GM18526 (cell line): ENCODE measurements at regions not wholly inside any gene's neighbourhood (a gene's known extent, or its start where the extent isn't known, plus 50 kb on each side); places are given as distances from the start of the nearest gene placed in this dataset.
A peak's percentile ranks its signal among the peaks of the same experiment; 100 is the strongest.

Experiments
- POLR2A ChIP-seq: IDR thresholded peaks from 3 replicates; pipeline ENCODE4 v1.6.1; 2011; ENCODE audit not compliant: insufficient read length; ENCODE audit errors: extremely low read depth

DNA sequence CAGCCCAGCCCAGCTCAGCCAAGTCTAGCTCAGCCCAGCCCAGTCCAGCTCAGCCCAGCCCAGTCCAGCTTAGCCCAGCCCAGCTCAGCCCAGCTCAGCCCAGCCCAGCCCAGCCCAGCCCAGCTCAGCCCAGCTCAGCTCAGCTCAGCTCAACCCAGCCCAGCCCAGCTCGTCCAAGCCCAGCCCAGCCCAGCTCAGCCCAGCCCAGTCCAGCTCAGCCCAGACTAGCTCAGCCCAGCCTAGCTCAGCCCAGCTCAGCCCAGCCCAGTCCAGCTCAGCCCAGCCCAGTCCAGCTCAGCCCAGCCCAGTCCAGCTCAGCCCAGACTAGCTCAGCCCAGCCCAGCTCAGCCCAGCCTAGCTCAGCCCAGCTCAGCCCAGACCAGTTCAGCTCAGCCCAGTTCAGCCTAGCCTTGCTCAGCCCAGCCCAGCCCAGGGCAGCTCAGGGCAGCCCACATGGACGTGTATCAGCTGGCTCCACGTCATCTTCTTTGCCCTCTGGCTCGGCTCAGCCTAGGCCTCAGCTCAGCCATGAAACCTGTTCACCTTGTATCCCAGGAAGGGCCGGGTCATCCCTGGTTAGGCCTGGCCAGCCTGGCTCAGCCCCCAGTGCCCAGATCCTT lies 185.6 kb downstream of the TMEM121 start:
- no peak for TF ChIP-seq POLR2A

DNA sequence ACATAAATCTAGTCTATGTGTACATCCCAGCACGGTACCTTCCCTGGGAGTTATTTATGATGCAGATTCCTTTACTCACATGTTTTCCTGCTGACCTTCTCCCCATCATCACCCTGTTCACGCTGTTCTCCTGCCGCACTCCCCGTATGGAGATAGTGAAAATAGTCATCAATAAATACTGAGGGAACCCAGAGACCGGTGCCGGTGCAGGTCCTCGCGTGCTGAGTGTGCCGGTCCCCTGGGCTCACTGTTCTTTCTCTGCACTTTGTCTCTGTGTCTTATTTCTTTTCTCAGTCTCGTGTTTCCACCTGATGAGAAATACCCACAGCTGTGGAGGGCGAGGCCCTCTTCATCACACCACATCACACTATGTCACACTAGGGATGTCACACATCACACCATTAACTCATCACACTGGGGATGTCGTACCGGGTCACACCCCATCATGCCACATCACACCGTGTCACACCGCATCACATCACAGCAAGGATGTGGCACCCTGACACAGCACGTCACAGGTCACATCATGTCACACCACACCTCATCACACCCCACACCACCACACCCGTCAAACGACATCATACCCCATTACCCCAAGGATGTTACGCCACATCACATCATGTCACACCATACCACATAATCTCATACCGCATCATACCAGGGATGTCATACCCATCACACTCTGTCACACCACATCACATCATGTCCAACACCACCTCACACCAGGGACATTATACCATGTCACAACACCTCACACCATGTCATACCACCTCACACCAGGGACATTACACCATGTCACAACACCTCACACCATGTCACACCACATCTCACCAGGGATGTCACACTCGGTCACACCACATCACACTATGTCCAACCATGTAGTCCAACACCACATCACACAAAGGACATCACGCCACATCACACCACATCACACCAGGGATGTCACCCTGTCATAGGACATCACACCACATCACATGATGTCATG lies 207.0 kb downstream of the TMEM121 start:
- no peak for TF ChIP-seq POLR2A

DNA sequence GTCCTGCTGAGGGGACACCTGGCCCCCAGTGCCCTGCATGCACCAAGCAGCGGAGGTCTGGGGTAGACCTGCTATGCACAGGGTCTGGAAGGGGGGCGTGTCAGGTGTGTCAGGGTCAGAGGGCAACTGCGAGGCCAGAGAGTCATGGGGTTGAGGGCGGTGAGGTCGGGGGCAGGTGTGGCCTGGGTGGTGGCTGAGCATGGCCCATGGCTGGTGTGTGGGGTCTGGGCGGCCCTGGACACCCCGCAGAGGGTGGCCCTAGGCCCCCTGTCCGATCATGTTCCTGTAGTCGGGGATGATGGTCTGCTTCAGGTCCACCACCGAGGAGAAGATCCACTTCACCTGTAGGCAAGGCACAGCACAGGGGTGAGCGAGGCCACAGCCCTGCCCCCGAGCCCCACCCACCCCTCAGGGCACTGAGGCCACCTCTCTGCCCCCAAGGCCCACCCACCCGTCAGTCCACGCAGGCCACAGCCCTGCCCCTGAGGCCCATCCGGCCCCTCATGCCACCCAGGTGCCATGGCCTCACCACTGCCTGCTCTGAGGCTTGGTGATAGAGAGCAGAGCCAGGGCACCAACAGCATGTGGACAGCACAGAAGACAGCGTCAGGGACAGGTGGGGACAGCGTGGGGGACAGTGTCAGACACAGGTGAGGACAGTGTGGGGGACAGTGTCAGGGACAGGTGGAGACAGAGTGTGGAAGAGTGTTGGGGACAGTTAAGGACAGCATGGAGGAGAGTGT lies 211.3 kb downstream of the TMEM121 start:
- TF ChIP-seq POLR2A: peak; percentile 19

DNA sequence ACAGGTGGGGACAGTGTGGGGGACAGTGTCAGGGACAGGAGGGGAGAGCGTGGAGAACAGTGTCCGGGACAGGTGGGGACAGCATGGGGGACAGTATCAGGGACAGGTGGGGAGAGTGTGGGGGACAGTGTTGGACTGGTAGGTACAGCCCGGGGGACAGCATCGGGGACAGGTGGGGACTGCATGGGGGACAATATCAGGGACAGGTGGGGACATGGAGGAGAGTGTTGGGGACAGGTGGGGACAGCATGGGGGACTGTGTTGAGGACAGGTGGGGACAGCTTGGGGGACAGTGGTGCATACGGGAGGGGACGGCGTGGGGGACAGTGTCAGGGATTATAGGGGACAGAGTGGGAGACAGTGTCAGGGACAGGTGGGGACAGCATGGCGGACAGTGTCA lies 212.3 kb downstream of the TMEM121 start:
- TF ChIP-seq POLR2A: peak; percentile 11

DNA sequence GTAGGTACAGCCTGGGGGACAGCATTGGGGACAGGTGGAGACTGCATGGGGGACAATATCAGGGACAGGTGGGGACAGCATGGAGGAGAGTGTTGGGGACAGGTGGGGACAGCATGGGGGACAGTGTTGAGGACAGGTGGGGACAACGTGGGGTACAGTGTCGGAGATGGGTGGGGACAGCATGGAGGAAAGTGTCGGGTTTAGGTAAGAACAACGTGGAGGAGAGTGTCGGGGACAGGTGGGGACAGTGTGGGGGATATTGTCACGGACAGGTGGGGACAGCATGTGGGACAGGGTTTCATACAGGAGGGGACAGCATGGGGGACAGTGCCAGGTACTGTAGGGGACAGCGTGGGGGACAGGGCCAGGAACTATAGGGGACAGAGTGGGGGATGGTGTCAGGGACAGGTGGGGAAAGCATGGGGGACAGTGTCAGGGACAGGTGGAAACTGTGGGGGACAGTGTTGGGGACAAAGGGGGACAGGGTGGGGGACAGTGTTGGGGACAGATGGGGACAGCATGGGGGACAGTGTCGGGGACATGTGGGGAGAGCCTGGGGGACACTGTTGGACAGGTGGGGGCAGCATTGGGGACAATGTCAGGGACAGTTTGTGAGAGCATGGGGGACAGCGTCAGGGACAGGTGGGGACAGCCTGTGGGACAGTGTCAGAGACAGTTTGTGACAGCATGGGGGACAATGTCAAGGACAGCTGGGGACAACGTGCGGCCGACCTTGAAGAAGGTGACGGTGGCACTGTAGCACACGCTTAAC lies 213.1 kb downstream of the TMEM121 start:
- no peak for TF ChIP-seq POLR2A

DNA sequence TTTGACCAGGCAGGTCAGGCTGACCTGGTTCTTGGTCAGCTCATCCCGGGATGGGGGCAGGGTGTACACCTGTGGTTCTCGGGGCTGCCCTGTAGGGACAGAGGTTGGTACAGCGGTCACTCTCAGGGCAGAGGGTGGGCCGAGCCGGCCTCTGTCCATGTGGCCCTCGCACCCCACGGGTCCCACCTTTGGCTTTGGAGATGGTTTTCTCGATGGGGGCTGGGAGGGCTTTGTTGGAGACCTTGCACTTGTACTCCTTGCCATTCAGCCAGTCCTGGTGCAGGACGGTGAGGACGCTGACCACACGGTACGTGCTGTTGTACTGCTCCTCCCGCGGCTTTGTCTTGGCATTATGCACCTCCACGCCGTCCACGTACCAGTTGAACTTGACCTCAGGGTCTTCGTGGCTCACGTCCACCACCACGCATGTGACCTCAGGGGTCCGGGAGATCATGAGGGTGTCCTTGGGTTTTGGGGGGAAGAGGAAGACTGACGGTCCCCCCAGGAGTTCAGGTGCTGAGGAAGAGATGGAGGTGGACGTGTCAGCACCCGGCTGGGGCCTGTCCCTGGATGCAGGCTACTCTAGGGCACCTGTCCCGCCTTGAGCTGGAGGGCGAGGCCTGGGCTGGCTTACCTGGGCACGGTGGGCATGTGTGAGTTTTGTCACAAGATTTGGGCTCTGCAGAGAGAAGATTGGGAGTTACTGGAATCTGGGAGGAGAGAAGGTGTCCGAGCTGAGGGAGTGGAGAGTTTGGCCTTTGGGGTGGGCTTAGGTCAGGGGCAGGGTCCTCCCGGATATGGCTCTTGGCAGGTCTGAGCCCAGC lies 215.5 kb downstream of the TMEM121 start:
- TF ChIP-seq POLR2A: peak; percentile 60

DNA sequence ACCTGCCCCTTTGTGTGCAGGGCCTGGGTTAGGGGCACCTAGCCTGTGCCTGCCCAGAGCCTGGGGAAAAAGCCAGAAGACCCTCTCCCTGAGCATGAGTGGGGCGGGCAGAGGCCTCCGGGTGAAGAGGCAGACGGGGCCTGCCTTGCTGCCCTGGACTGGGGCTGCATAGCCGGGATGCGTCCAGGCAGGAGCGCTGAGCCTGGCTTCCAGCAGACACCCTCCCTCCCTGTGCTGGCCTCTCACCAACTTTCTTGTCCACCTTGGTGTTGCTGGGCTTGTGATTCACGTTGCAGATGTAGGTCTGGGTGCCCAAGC lies 216.1 kb downstream of the TMEM121 start:
- peak; percentile 21 for TF ChIP-seq POLR2A

DNA sequence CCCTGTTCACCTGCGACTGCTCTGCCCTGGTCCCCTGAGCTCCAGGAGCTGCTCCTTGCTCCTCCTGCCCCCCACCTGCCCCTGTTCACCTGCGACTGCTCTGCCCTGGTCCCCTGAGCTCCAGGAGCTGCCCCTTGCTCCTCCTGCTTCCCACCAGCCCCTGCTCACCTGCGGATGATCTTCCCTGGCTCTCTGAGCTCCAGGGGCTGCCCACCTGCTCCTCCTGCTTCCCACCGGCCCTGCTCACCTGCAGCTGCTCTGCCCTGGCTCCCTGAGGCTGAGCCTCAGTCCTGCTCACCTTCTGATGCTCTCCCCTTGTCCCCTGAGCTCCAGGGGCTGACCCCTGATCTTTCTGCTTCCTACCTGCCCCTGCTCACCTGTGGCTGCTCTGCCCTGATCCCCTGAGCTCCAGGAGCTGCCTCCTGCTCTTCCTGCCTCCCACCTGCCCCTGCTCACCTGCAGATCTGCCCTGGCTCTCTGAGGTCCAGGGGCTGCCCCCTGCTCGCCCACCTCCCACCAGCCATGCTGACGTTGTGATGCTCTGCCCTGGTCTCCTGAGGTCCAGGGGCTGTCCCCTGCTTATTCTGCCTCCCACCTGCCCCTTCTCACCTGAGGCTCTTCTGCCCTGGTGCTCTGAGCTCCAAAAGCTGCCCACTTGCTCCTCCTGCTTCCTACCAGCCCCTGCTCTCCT lies 219.2 kb downstream of the TMEM121 start:
- no peak for TF ChIP-seq POLR2A

DNA sequence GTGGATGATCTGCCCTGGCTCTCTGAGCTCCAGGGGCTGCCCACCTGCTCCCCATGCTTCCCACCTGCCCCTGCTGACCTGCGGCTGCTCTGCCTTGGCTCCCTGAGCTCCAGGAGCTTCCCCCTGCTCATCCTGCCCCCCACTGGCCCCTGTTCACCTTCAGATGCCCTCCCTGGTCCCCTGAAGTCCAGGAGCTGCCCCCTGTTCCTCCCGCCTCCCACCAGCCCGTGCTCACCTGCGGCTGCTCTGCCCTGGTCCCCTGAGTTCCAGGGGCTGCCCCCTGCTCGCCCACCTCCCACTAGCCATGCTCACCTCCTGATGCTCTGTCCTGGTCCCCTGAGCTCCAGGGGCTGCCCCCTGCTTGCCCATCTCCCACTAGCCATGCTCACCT lies 219.7 kb downstream of the TMEM121 start:
- no peak for TF ChIP-seq POLR2A

DNA sequence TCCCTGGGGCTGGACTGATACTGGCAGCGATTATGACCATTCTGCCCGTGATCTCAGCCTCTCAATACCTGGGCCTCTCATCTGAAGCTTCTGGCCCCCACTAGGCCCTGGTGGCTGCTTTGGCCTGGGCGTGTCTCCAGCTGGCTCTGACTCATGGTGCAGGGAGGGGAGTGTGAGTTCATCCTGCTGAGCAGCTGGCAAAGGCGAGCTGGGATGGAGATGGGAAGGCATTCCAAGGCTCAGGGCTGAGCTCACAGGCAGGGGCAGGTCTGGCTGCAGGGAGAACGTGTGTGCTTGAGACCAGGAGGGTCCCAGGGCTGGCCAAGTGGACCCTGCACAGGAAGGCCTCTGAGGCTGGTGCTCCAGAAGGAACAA lies 221.8 kb downstream of the TMEM121 start:
- TF ChIP-seq POLR2A: no peak

DNA sequence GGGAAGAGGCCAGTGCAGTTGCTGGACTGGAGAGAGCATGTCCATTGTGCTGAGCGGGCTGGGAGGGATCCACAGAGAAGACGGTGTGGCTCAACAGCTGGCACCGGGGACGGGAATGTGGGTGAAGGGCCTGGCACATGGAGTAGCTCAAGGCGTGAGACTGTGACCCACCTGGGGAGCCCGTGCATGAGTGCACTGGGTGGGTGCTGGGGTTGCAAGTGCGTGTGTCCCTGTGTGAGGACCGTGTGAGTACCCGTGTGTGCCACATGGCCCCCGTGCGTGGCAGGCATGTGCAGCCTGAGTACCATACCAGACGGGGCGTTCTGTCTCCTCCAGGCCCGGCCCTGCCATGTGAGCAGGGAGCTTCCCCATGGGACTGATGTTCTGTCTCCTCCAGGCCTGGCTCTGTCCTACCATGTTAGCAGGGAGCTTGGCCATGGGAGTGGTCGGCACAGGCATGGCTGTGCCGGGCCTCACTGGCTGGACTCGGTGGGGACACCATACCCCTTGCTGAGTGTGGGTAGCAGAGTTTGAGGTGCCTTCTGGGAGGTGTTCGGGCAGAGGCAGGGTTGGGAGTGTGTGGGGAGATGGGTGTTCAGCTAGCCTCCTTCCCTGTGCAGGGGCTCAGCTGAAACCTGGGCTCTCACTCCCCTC lies 234.4 kb downstream of the TMEM121 start:
- TF ChIP-seq POLR2A: no peak

DNA sequence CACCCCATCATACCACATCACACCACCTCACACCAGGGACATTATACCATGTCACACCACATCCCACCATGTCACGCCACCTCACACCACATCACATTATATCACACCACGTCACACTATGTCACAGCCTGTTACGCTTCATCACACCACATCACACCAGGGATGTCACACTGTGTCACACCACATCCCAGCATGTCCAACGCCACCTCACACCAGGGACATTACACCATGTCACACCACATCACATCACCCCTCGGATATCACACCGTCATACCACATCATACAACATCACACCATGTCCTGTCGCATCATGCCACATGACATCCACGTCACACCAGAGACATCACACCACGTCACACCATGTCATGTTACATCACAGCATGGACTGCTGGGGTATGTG lies 235.5 kb downstream of the TMEM121 start:
- TF ChIP-seq POLR2A: no peak

DNA sequence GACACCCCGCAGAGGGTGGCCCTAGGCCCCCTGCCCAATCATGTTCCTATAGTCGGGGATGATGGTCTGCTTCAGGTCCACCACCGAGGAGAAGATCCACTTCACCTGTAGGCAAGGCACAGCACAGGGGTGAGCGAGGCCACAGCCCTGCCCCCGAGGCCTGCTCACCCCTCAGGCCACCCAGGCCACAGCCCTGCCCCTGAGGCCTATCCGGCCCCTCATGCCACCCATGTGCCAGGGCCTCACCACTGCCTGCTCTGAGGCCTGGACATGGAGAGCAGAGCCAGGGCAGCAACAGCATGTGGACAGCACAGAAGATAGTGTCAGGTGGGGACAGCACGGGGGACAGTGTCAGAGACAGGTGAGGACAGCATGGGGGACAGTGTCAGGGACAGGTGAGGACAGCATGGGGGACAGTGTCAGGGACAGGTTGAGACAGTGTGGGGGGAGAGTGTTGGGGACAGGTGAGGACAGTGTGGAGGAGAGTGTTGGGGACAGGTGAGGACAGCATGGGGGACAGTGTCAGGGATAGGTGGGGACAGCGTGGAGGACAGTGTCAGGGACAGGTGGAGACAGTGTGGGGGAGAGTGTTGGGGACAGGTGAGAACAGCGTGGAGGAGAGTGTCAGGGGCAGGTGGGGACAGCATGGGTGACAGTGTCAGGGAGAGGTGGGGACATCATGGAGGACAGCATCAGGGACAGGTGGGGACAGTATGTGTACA lies 239.7 kb downstream of the TMEM121 start:
- TF ChIP-seq POLR2A: no peak
